ENCODE measurements at regions not wholly inside any gene's neighbourhood (a gene's known extent, or its start where the extent isn't known, plus 50 kb on each side); places are given as distances from the start of the nearest gene placed in this dataset.
"Not testable (repeated sequence)": the region's sequence is repeated elsewhere in the genome, so short reads cannot be mapped to it uniquely, and the experiment has no call there.

DNA sequence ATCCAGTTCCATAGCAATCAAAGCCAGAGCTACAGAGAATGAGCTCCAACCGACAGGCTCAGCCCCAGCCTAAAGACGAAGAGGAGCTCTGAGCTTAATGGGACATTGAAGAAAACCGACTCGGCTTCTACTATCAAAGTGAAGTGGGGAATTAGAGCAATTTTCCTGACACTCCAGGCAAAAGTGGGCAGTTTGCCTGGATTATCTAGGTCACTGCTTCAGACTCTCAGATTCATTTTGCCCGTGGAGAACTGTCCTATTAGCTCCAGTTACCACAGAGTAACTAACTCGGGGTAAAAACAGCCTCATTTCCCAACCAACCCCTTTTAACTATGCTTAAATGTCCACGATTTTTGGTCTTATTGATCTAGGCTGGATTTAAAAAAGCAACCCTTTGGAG is 592.1 kb upstream of the NRSN1 start:
- DNase-seq = peak; percentile 94

DNA sequence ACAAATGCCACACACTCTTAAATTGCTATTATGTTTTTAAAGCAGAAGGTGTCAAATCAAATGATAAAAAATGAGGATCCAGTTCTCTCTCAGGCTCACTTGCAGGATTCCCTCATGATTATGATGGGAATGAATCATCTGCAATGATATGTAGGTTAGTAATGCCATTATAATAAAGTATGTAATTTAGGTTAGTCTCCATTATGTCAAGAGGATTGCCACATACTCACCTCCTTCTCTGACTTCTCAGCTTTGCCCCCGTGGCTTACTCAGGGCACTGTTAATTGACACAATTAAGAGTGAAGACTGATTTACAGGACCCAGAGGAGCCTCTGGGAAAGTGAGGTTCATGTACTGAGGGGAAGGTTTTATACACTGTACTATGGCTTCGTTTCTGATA is 591.7 kb upstream of the NRSN1 start:
- DNase-seq = peak; percentile 31

DNA sequence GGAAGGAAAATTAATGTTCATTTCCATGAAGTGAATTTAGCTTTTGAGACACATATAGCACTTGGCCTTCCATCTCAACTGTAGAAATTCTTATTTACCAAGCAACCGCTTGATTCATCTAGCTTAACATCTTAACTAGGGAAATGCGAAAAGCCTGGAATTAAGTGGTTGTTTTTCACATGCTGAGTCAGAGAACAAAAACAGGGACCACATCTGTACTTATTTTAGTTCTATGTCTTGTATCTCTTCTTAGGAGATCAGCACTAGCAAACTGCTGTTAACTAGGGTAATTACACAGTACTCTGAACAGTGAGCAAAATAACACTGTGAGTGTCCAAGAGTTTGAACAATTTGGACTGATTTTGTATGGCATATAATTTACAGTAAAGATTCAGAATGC is 590.9 kb upstream of the NRSN1 start:
- DNase-seq = no peak

DNA sequence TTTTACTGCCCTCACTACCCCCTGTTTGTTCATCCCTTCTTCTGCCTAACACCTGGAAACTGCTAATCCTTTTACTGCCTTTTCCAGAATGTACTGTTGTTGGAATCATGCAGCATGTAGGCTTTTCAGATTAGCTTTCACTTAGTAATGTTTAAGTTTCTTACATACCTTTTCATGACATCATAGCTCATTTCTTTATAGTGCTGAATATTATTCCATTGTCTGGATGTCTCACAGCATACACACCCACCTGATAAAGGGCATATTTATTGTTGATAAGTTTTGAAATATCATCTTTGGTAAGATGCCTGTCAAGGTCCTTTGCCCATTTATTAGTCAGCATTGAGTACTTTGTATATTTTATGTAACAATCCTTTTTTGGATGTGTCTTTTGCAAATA is 588.2 kb upstream of the NRSN1 start:
- no peak for DNase-seq

DNA sequence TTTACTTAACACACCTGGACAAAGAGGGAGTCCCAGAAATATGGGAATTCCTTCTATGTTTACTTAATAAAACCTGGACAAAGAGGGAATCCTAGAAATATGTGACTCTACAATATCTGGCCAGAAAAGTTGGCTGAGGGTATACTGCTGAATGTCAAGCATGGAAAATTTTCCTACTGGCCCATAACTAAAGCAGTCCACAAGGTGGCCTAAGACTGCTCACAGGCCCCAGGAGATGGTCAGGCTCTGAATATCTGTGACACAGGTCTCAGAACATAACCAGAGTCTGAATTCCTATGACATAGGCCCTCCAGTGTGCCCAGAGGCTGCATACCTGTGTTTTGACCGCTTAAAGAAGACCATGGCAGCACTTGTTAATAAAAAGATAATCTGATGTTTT is 578.2 kb upstream of the NRSN1 start:
- peak; percentile 6 for DNase-seq

- DNase-seq = not testable (repeated sequence)
Measured at GRCh38 chr6:23554953-23555352, 571.1 kb upstream of the NRSN1 start.

- no peak for DNase-seq
Measured at GRCh38 chr6:23559587-23560343, 566.2 kb upstream of the NRSN1 start.

DNA sequence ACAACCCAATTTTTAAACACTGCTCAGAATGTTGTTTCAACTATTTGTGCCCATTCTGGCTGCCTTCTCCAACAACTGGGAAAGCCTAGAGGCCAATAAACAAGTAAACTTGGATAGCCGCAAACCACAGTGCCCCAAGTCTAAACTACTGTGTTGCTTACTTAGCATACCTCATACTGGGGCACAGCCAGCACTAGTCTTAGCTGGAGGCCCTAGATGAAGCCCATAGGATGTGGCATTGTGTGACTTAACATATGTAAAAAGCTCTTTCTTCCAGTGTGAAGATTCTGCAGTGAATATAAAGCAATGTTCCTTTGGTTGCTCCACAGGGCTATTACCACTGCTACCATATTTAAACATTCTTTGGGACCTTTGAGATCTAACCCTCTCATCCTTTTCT is 564.3 kb upstream of the NRSN1 start:
- no peak for DNase-seq

DNA sequence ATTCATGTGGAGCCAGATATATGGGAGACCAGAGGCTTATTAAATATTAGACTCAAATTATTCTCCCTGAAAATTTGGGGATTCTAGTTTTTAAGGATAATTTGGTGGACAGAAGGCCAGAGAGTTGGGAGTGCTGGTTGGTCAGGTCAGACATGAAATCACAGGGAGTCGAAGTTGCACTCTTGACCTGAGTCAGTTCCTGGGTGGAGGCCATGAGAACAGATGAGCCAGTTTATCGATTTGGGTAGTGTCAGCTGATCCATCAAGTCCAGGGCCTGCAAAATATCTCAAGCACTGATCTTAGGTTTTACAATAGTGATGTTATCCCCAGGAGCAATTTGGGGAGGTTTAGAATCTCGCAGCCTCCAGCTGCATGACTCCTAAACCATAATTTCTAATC is 563.5 kb upstream of the NRSN1 start:
- no peak for DNase-seq

- DNase-seq = no peak
Measured at GRCh38 chr6:23563323-23563722, 562.7 kb upstream of the NRSN1 start.

- DNase-seq = peak; percentile 56
Measured at GRCh38 chr6:23566418-23566817, 559.6 kb upstream of the NRSN1 start.

DNA sequence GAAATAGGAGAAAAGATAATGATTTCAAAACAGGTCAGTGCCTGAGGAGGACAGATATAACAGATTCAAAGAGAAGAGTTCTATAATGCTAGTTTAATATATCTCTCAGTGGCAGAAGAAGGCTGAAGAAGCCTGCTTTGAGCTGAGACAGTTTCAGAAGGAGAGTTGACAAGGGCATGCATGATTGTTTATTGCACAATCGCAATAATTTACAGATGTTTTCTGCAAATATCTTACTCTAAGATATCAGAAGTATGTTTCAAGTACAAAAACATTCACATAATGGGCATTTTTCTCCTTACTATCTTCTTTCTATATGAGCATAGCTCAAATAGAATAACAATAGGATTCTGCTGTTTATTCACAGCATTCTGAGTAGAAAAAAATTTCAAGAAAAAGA is 557.7 kb upstream of the NRSN1 start:
- no peak for DNase-seq

GRCh38 chr6:23584134-23584763 is 541.8 kb upstream of the NRSN1 start:
- DNase-seq = no peak

- DNase-seq = no peak
Measured at GRCh38 chr6:23587582-23587981, 538.4 kb upstream of the NRSN1 start.

- no peak for DNase-seq
Measured at GRCh38 chr6:23589811-23590210, 536.2 kb upstream of the NRSN1 start.

- no peak for DNase-seq
Measured at GRCh38 chr6:23590498-23591126, 535.4 kb upstream of the NRSN1 start.

DNA sequence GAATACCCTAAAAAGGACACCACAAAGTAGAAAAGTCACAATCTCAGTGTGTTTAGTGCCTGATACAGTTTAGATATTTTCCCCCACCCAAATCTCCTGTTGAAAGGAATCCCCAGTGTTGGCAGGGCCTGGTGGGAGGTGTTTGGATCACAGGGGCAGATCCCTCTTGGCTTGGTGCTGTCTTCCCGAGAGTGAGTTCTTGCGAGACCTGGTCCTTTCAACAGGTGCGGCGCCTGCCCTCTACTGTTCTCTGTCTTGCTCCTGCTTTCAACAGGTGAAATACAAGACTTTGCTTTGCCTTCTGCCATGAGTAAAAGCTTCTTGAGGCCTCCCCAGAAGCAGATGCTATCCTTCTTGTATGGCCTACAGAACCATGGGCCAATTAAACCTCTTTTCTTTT is 534.3 kb upstream of the NRSN1 start:
- no peak for DNase-seq

- no peak for DNase-seq
Measured at GRCh38 chr6:23600118-23600517, 525.9 kb upstream of the NRSN1 start.

- no peak for DNase-seq
Measured at GRCh38 chr6:23601811-23602345, 524.1 kb upstream of the NRSN1 start.

DNA sequence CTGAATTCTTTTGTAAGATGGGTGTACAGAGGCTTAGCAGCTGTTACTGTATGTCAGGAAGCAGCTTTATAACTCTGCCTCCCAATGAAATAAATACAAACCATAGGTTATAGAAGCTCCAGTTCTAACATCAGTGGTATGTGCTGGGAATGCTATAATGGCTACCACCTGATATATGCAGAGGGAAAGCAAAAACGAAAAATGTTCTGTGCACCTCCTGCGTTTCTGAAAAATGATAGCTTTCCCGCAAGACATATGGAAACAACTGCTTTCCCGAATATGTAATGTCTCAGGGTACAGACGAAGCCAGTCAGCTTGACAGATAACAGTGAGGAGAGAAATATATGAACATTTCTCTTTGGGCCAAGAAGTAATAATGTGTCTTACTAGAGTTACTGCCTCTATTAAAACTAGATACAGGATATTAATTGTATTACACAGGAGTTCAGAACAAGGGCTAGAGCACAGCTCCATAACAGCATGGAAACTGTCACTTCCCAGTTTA is 517.0 kb upstream of the NRSN1 start:
- DNase-seq = no peak

DNA sequence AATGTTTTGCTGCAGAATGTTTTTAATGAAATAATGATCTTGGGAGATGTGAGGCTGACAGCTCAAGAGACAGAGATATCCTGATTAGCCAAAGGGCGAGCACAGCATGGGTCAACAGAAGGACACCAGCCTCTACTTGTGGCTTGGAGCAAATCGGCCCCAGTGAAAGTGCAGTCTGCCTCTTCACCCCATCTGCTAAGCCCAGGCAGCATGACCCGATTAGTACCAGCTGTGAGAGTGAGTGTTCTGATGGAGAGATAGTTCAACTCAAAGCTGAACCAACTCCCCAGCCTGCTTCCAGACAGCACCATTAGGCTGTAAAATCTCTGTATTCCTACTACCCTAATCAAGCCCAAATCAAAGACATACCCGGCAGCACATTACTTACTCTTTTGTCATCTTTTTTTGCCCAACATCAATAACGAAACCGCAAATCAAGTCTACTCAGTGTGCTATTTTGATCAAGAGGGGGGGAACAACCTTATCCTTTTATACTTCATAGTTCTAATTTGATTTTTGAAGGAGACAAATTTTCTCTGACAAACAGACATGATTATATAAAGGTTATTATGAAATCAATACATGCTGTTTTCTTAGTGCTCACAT is 514.1 kb upstream of the NRSN1 start:
- no peak for DNase-seq

GRCh38 chr6:23618366-23618765 is 507.6 kb upstream of the NRSN1 start:
- DNase-seq = no peak

- DNase-seq = no peak
Measured at GRCh38 chr6:23620911-23621401, 505.1 kb upstream of the NRSN1 start.
